ENCODE measurements at regions not wholly inside any gene's neighbourhood (a gene's known extent, or its start where the extent isn't known, plus 50 kb on each side); places are given as distances from the start of the nearest gene placed in this dataset.

- no peaks in the 10 kb centered on the region for H3K36me3 Mint-ChIP-seq
- ChIA-PET POLR2A (no interaction called here), CTCF (no interaction called here)
- H3K27ac ChIP-seq (ENCODE audit: low read length): no peak overlapping the region
- H3K36me3 ChIP-seq (ENCODE audit: control insufficient read depth in 2 of 2, extremely low read depth in 1 of 2, insufficient read depth in 1 of 2, low read length in 1 of 2): no peaks in the 10 kb centered on the region
- DNase-seq (no peak), ATAC-seq (replicated peaks in 1 of 4) (no peak)
- WGBS (ENCODE audit: insufficient coverage): 50% methylated on average over 2 of the region's 2 CpGs
- H3K4me1 Mint-ChIP-seq: no peaks in the 10 kb centered on the region
- no peaks in the 10 kb centered on the region for H3K27me3 Mint-ChIP-seq
- H3K27me3 ChIP-seq (replicated peaks in 1 of 2; ENCODE audit: control insufficient read depth in 2 of 2, extremely low read depth in 1 of 2, insufficient read depth in 2 of 2, low read length in 1 of 2): no peaks in the 10 kb centered on the region
- no peak overlapping the region for H3K4me3 Mint-ChIP-seq
- no peak overlapping the region for H3K27ac Mint-ChIP-seq
- H3K4me3 ChIP-seq (ENCODE audit: control insufficient read depth in 1 of 2, extremely low read depth in 1 of 2, low read length in 1 of 2): no peak overlapping the region
- H3K9me3 ChIP-seq: peaks cover 4% of the 10 kb centered on the region
- no peaks in the 10 kb centered on the region for H3K4me1 ChIP-seq (ENCODE audit: control insufficient read depth in 1 of 2, extremely low read depth in 1 of 2, insufficient read depth in 2 of 2, low read length in 2 of 2)
- H3K9me3 Mint-ChIP-seq: peaks cover 0 to 23% (median 12%) of the 10 kb centered on the region in 3 donors
Measured at GRCh38 chr2:2409481-2409880, 78.4 kb upstream of the MYT1L start.

- H3K4me1 Mint-ChIP-seq: no peaks in the 10 kb centered on the region
- CTCF ChIA-PET: no interaction called here
- H3K27ac Mint-ChIP-seq: no peak overlapping the region
- no peaks in the 10 kb centered on the region for H3K36me3 Mint-ChIP-seq
- WGBS (ENCODE audit: insufficient coverage): no CpG with 5 or more reads among the region's 1 CpG
- no peak overlapping the region for H3K4me3 ChIP-seq (ENCODE audit: control insufficient read depth in 1 of 2, extremely low read depth in 1 of 2, low read length in 1 of 2)
- no peaks in the 10 kb centered on the region for H3K4me1 ChIP-seq (ENCODE audit: control insufficient read depth in 1 of 2, extremely low read depth in 1 of 2, insufficient read depth in 2 of 2, low read length in 2 of 2)
- H3K9me3 ChIP-seq: peaks cover 4% of the 10 kb centered on the region
- H3K27me3 ChIP-seq (replicated peaks in 1 of 2; ENCODE audit: control insufficient read depth in 2 of 2, extremely low read depth in 1 of 2, insufficient read depth in 2 of 2, low read length in 1 of 2): peaks cover 0 to under 1% of the 10 kb centered on the region in 2 experiments
- H3K9me3 Mint-ChIP-seq: peaks cover 4 to 23% (median 12%) of the 10 kb centered on the region in 3 donors
- DNase-seq (no peak), ATAC-seq (replicated peaks in 1 of 4) (no peak)
- no peak overlapping the region for H3K27ac ChIP-seq (ENCODE audit: low read length)
- POLR2A ChIA-PET: no interaction called here
- H3K4me3 Mint-ChIP-seq: no peak overlapping the region
- no peaks in the 10 kb centered on the region for H3K36me3 ChIP-seq (ENCODE audit: control insufficient read depth in 2 of 2, extremely low read depth in 1 of 2, insufficient read depth in 1 of 2, low read length in 1 of 2)
- H3K27me3 Mint-ChIP-seq: peaks cover 0 to 5% of the 10 kb centered on the region in 2 donors
Measured at GRCh38 chr2:2405780-2406179, 74.7 kb upstream of the MYT1L start.

- CTCF ChIA-PET: no interaction called here
- Histone ChIP-seq H3K9me3 (peaks cover 2% of the 10 kb centered on the region), H3K27ac (ENCODE audit: low read length) (no peak overlapping the region), H3K4me3 (ENCODE audit: control insufficient read depth in 1 of 2, extremely low read depth in 1 of 2, low read length in 1 of 2) (no peak overlapping the region), H3K36me3 (ENCODE audit: control insufficient read depth in 2 of 2, extremely low read depth in 1 of 2, insufficient read depth in 1 of 2, low read length in 1 of 2) (no peaks in the 10 kb centered on the region), H3K27me3 (replicated peaks in 1 of 2; ENCODE audit: control insufficient read depth in 2 of 2, extremely low read depth in 1 of 2, insufficient read depth in 2 of 2, low read length in 1 of 2) (peaks cover 0 to 3% of the 10 kb centered on the region in 2 experiments), H3K4me1 (ENCODE audit: control insufficient read depth in 1 of 2, extremely low read depth in 1 of 2, insufficient read depth in 2 of 2, low read length in 2 of 2) (no peaks in the 10 kb centered on the region)
- H3K9me3 Mint-ChIP-seq: peaks cover 8 to 10% (median 10%) of the 10 kb centered on the region in 3 donors
- DNase-seq: no peak
- 88% methylated on average over 10 of the region's 18 CpGs for WGBS (ENCODE audit: insufficient coverage)
- no peaks in the 10 kb centered on the region for H3K36me3 Mint-ChIP-seq
- H3K27me3 Mint-ChIP-seq: peaks cover 2 to 5% of the 10 kb centered on the region in 2 donors
- no peaks in the 10 kb centered on the region for H3K4me1 Mint-ChIP-seq
- no peak overlapping the region for H3K27ac Mint-ChIP-seq
- no peak overlapping the region for H3K4me3 Mint-ChIP-seq
- no peak for ATAC-seq (replicated peaks in 1 of 4)
- POLR2A ChIA-PET: no interaction called here
Measured at GRCh38 chr2:2400286-2401038, 69.4 kb upstream of the MYT1L start.

- Mint-ChIP-seq H3K36me3 (no peaks in the 10 kb centered on the region), H3K4me1 (no peaks in the 10 kb centered on the region), H3K27ac (no peak overlapping the region), H3K9me3 (peaks cover 2 to 15% (median 13%) of the 10 kb centered on the region in 3 donors), H3K4me3 (no peak overlapping the region), H3K27me3 (peaks cover 2 to 5% of the 10 kb centered on the region in 2 donors)
- 88% methylated on average over 6 of the region's 8 CpGs for WGBS (ENCODE audit: insufficient coverage)
- Histone ChIP-seq H3K9me3 (no peaks in the 10 kb centered on the region), H3K36me3 (ENCODE audit: control insufficient read depth in 2 of 2, extremely low read depth in 1 of 2, insufficient read depth in 1 of 2, low read length in 1 of 2) (no peaks in the 10 kb centered on the region), H3K4me1 (ENCODE audit: control insufficient read depth in 1 of 2, extremely low read depth in 1 of 2, insufficient read depth in 2 of 2, low read length in 2 of 2) (no peaks in the 10 kb centered on the region), H3K4me3 (ENCODE audit: control insufficient read depth in 1 of 2, extremely low read depth in 1 of 2, low read length in 1 of 2) (no peak overlapping the region), H3K27ac (ENCODE audit: low read length) (no peak overlapping the region), H3K27me3 (replicated peaks in 1 of 2; ENCODE audit: control insufficient read depth in 2 of 2, extremely low read depth in 1 of 2, insufficient read depth in 2 of 2, low read length in 1 of 2) (peaks cover 0 to 3% of the 10 kb centered on the region in 2 experiments)
- ATAC-seq (replicated peaks in 1 of 4): no peak
- no peak for DNase-seq
- POLR2A ChIA-PET: no interaction called here
- CTCF ChIA-PET: no interaction called here
Measured at GRCh38 chr2:2399396-2399795, 68.3 kb upstream of the MYT1L start.

- no peak overlapping the region for H3K4me3 Mint-ChIP-seq
- H3K4me1 Mint-ChIP-seq: no peaks in the 10 kb centered on the region
- no peaks in the 10 kb centered on the region for H3K36me3 ChIP-seq (ENCODE audit: control insufficient read depth in 2 of 2, extremely low read depth in 1 of 2, insufficient read depth in 1 of 2, low read length in 1 of 2)
- no peak for ATAC-seq (replicated peaks in 1 of 4)
- ChIA-PET CTCF (no interaction called here), POLR2A (no interaction called here)
- no peak overlapping the region for H3K4me3 ChIP-seq (ENCODE audit: control insufficient read depth in 1 of 2, extremely low read depth in 1 of 2, low read length in 1 of 2)
- H3K27ac ChIP-seq (ENCODE audit: low read length): no peak overlapping the region
- H3K9me3 Mint-ChIP-seq: peaks cover 15 to 35% (median 26%) of the 10 kb centered on the region in 3 donors
- H3K9me3 ChIP-seq: no peaks in the 10 kb centered on the region
- no peak for DNase-seq
- H3K4me1 ChIP-seq (ENCODE audit: control insufficient read depth in 1 of 2, extremely low read depth in 1 of 2, insufficient read depth in 2 of 2, low read length in 2 of 2): no peaks in the 10 kb centered on the region
- no CpG with 5 or more reads among the region's 2 CpGs for WGBS (ENCODE audit: insufficient coverage)
- no peaks in the 10 kb centered on the region for H3K27me3 ChIP-seq (replicated peaks in 1 of 2; ENCODE audit: control insufficient read depth in 2 of 2, extremely low read depth in 1 of 2, insufficient read depth in 2 of 2, low read length in 1 of 2)
- no peaks in the 10 kb centered on the region for H3K36me3 Mint-ChIP-seq
- peaks cover 0 to 7% of the 10 kb centered on the region in 2 donors for H3K27me3 Mint-ChIP-seq
- no peak overlapping the region for H3K27ac Mint-ChIP-seq
Measured at GRCh38 chr2:2392332-2392731, 61.3 kb upstream of the MYT1L start.

GRCh38 chr2:2389215-2389614, 58.1 kb upstream of the MYT1L start:
- Mint-ChIP-seq H3K36me3 (no peaks in the 10 kb centered on the region), H3K27me3 (peaks cover 0 to 7% of the 10 kb centered on the region in 2 donors), H3K27ac (no peak overlapping the region), H3K4me1 (no peaks in the 10 kb centered on the region), H3K4me3 (no peak overlapping the region), H3K9me3 (peaks cover 15 to 23% (median 22%) of the 10 kb centered on the region in 3 donors)
- Histone ChIP-seq H3K9me3 (no peaks in the 10 kb centered on the region), H3K4me3 (ENCODE audit: control insufficient read depth in 1 of 2, extremely low read depth in 1 of 2, low read length in 1 of 2) (no peak overlapping the region), H3K27ac (ENCODE audit: low read length) (no peak overlapping the region), H3K4me1 (ENCODE audit: control insufficient read depth in 1 of 2, extremely low read depth in 1 of 2, insufficient read depth in 2 of 2, low read length in 2 of 2) (no peaks in the 10 kb centered on the region), H3K36me3 (ENCODE audit: control insufficient read depth in 2 of 2, extremely low read depth in 1 of 2, insufficient read depth in 1 of 2, low read length in 1 of 2) (no peaks in the 10 kb centered on the region), H3K27me3 (replicated peaks in 1 of 2; ENCODE audit: control insufficient read depth in 2 of 2, extremely low read depth in 1 of 2, insufficient read depth in 2 of 2, low read length in 1 of 2) (no peaks in the 10 kb centered on the region)
- ChIA-PET CTCF (no interaction called here), POLR2A (no interaction called here)
- DNase-seq: no peak
- no peak for ATAC-seq (replicated peaks in 1 of 4)

Measured in T-cell (primary cell).